ENCODE measurements at regions not wholly inside any gene's neighbourhood (a gene's known extent, or its start where the extent isn't known, plus 50 kb on each side); places are given as distances from the start of the nearest gene placed in this dataset.
"Not testable (repeated sequence)": the region's sequence is repeated elsewhere in the genome, so short reads cannot be mapped to it uniquely, and the experiment has no call there.

DNA sequence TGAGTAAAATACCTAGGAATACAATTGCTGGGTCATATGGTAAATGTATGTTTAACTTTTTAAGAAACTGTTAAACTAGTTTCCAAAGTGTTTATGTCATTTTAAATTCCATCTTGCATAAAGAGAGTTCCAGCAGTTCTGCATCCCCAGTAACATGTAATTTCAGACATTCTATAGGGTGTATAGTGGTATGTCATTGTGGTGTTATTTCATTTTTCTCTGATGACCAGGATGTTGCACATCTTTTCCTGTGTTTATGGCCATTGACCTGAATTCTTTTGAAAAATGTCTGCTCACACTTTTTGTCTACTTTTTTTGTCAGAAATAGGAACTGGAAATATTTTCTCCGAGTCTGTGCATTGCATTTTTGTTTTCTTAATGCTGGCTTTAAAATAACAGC lies 128.9 kb downstream of the TMEM200A start:
- no peak overlapping the region for H3K4me3 ChIP-seq (ENCODE audit: control insufficient read depth, low read depth, low read length)
- no peak for DNase-seq (ENCODE audit: low read depth)
- TF ChIP-seq, protein P1, sequence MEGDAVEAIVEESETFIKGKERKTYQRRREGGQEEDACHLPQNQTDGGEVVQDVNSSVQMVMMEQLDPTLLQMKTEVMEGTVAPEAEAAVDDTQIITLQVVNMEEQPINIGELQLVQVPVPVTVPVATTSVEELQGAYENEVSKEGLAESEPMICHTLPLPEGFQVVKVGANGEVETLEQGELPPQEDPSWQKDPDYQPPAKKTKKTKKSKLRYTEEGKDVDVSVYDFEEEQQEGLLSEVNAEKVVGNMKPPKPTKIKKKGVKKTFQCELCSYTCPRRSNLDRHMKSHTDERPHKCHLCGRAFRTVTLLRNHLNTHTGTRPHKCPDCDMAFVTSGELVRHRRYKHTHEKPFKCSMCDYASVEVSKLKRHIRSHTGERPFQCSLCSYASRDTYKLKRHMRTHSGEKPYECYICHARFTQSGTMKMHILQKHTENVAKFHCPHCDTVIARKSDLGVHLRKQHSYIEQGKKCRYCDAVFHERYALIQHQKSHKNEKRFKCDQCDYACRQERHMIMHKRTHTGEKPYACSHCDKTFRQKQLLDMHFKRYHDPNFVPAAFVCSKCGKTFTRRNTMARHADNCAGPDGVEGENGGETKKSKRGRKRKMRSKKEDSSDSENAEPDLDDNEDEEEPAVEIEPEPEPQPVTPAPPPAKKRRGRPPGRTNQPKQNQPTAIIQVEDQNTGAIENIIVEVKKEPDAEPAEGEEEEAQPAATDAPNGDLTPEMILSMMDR (IDR thresholded peaks at IDR 0.05; ENCODE audit: control insufficient read depth, insufficient read depth, low read depth, low read length, missing control alignments): no peak

DNA sequence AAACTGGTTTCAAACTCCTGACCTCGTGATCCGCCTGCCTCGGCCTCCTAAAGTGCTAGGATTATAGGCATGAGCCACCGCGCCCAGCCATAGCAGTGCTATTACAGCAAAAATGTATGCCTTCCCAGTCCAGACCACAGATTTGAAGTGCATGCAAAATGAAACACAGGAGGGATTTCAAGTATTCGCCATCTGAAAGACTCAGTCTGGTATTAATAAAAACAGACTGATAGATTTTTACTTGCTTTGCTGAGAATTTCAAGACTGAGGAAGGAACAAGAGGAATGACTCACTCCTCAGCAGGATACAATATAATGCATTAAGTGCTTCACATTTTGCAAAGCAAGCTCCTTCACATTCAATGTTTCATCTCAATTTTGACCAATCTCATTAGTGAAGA lies 134.9 kb downstream of the TMEM200A start:
- TF ChIP-seq, protein P1 (IDR thresholded peaks at IDR 0.05; ENCODE audit: control insufficient read depth, insufficient read depth, low read depth, low read length, missing control alignments): no peak
- peak; percentile 92 for DNase-seq (ENCODE audit: low read depth)
- H3K4me3 ChIP-seq (ENCODE audit: control insufficient read depth, low read depth, low read length): no peak overlapping the region

DNA sequence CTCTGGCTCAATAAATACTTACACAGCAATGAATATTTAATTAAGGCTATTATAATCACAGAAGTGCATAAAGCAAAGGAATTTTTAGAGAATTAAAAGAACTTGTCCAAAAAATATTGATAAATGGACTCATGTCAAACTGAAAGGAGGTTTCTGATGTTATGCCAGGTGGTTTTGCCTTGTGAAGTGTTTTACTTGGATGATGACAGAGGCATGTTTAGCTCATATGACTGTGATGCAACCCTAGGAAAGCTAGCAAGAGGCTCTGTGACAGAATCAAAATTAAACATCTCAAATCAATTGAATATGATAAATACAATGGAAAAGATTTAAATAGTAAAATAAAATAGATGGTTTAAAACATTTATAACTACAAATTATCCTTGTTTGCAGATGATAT lies 137.3 kb downstream of the TMEM200A start:
- no peak for DNase-seq (ENCODE audit: low read depth)
- no peak overlapping the region for H3K4me3 ChIP-seq (ENCODE audit: control insufficient read depth, low read depth, low read length)
- TF ChIP-seq, protein P1 (IDR thresholded peaks at IDR 0.05; ENCODE audit: control insufficient read depth, insufficient read depth, low read depth, low read length, missing control alignments): no peak

DNA sequence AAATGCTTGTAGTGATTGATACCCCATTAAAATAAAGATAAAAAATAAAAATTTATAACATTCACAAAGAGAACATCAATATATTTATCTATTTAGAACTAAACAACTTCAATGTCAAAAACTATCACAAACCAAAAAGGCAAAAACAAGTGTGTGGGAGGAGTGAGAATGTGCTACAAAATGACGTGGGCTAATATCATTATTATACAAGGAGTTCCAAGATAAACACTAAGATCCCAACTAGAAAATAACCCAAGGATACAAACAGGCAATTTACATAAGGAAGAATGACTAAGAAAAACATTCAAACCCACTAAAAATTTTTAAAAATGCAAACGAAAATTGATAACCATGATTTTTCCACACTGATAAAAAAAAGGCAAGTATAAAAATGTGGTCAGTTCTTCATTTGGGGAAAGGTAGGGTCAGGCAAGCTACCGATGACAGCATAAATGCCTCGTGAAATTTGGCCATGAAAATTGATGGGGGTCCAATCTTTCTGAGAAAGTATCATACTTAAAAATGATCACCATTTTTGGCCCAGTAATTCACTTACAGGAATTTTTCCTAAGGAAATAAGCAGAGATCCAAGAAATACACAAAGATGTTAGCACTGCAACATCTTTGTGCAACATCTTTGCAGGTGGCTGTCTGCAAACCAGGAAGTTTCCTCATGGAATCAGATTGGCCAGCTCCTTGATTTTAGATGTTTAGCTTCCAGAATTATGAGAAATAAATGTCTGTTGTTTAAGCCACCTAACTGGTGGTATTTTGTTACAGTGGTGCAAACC lies 140.2 kb downstream of the TMEM200A start:
- TF ChIP-seq, protein P1 (IDR thresholded peaks at IDR 0.05; ENCODE audit: control insufficient read depth, insufficient read depth, low read depth, low read length, missing control alignments): no peak
- DNase-seq (ENCODE audit: low read depth): no peak
- no peak overlapping the region for H3K4me3 ChIP-seq (ENCODE audit: control insufficient read depth, low read depth, low read length)

DNA sequence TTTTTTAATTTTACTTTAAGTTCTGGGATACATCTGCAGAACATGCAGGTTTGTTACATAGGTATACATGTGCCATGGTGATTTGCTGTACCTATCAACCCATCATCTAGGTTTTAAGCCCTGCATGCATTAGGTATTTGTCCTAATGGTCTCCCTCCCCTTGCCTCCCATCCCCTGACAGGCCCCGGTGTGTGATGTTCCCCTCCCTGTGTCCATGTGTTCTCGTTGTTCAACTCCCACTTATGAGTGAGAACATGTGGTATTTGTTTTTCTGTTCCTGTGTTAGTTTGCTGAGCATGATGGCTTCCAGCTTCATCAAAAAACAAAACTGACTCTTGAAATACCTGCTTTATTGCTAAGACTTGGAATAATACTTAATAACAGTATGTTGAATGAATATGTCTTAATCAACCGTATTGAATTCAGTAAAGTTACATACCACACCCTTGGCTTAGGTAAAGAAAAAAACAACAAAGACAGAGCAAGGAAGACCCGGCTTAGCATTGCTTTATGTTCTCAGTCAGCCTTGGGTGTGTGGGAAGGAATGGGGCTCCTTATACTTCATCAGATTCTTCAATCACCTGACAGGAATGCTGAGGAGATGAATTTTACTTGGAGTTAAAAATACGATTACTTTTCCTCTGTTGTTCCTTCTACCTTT lies 141.3 kb downstream of the TMEM200A start:
- DNase-seq (ENCODE audit: low read depth): not testable (repeated sequence)

DNA sequence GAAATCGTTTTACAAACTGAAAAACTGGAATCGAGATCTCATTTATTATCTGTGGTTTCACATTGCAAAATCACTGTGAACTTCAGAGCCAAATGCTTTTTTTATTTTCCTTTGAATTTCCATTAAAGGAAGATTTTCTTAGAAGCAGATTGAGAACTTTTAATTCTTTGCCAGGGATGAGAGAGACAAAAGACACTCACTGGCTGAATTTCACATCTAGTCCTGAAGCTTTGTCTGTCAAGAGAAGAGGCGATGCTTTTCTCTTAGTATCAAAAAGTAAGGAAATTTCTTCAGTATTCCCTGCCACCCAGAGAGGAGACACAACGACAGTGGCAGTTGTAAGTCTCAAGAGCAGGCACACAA lies 141.8 kb downstream of the TMEM200A start:
- H3K4me3 ChIP-seq (ENCODE audit: control insufficient read depth, low read depth, low read length): no peak overlapping the region
- TF ChIP-seq, protein P1 (IDR thresholded peaks at IDR 0.05; ENCODE audit: control insufficient read depth, insufficient read depth, low read depth, low read length, missing control alignments): no peak

More for the DNA sequence above, 141.3 kb downstream of the TMEM200A start:
- not testable (repeated sequence) for H3K4me3 ChIP-seq (ENCODE audit: control insufficient read depth, low read depth, low read length)

DNA sequence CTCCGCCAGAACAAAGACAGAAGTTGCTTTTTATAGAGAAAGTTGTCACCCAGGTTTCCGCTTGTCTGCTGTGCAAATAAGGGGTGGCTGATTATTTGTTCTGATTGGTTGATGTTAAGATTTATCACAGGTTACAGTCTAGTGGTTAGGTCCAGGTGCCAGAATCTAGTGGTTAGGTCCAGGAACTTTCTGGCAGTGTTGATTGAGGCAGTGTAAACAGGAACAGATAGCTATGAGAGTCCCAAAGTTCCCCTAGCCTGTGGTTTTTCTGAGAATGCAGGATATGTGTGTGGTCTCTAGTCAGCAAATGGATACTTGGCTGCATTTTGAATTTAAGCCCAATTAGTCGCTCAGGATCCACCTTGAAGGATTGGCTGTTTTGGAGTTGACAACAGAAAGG lies 148.0 kb downstream of the TMEM200A start:
- TF ChIP-seq, protein P1 (IDR thresholded peaks at IDR 0.05; ENCODE audit: control insufficient read depth, insufficient read depth, low read depth, low read length, missing control alignments): no peak
- DNase-seq (ENCODE audit: low read depth): peak; percentile 21
- no peak overlapping the region for H3K4me3 ChIP-seq (ENCODE audit: control insufficient read depth, low read depth, low read length)

More for the DNA sequence above, 141.8 kb downstream of the TMEM200A start:
- DNase-seq (ENCODE audit: low read depth): no peak

All from AG09309 (cell line).